ENCODE measurements at regions not wholly inside any gene's neighbourhood (a gene's known extent, or its start where the extent isn't known, plus 50 kb on each side); places are given as distances from the start of the nearest gene placed in this dataset.

GRCh38 chr11:130778026-130778425 is 138.3 kb downstream of the SNX19 start (continued):
- TF ChIP-seq AEBP2 (tag by site-specific recombination; IDR thresholded peaks at IDR 0.05; ENCODE audit: borderline replicate concordance) = no peak
- TF ChIP-seq ZNF23 (tag by site-specific recombination; IDR thresholded peaks at IDR 0.05; ENCODE audit: borderline replicate concordance) = no peak
- TF ChIP-seq OSR2 (tag by site-specific recombination; IDR thresholded peaks at IDR 0.05) = no peak
- no peak for TF ChIP-seq ZNF148 (tag by site-specific recombination; IDR thresholded peaks at IDR 0.05; ENCODE audit: borderline replicate concordance)
- no peak for TF ChIP-seq PRDM6 (tag by site-specific recombination; IDR thresholded peaks at IDR 0.05)
- no peak for TF ChIP-seq ZNF624 (tag by site-specific recombination; IDR thresholded peaks at IDR 0.05)
- no peak for TF ChIP-seq ZNF621 (tag by site-specific recombination; IDR thresholded peaks at IDR 0.05)

GRCh38 chr11:130778705-130779104 is 137.6 kb downstream of the SNX19 start:
- no peaks in the 10 kb centered on the region for H3K9me3 ChIP-seq (ENCODE audit: control insufficient read depth, insufficient read depth, low read depth, low read length)
- CTCF ChIA-PET = no interaction called here
- TF ChIP-seq ZNF350 (tag by site-specific recombination; IDR thresholded peaks at IDR 0.05) (no peak), ZNF146 (tag by site-specific recombination; IDR thresholded peaks at IDR 0.05) (no peak), ZBTB26 (tag by site-specific recombination; optimal IDR thresholded peaks at IDR 0.05) (no peak), ZNF248 (tag by site-specific recombination; IDR thresholded peaks at IDR 0.05) (no peak), REST (tag by site-specific recombination; IDR thresholded peaks at IDR 0.05) (no peak), ZNF292 (tag by site-specific recombination; IDR thresholded peaks at IDR 0.05; ENCODE audit: borderline replicate concordance, low read depth) (no peak), ZNF280D (tag by site-specific recombination; IDR thresholded peaks at IDR 0.05) (no peak), ZNF148 (tag by site-specific recombination; IDR thresholded peaks at IDR 0.05; ENCODE audit: borderline replicate concordance) (no peak), ZNF18 (tag by site-specific recombination; IDR thresholded peaks at IDR 0.05) (no peak), ZSCAN30 (tag by site-specific recombination; IDR thresholded peaks at IDR 0.05) (no peak), ZNF202 (tag by site-specific recombination; IDR thresholded peaks at IDR 0.05; ENCODE audit: borderline replicate concordance) (no peak), SP2 (tag by site-specific recombination; IDR thresholded peaks at IDR 0.05) (no peak)

More at GRCh38 chr11:130778705-130779104, 137.6 kb downstream of the SNX19 start:
- no peak overlapping the region for H3K4me3 ChIP-seq (ENCODE audit: low read depth, low read length)
- POLR2A ChIA-PET = no interaction called here
- no peak overlapping the region for H3K27ac ChIP-seq (ENCODE audit: extremely low read depth, low read depth, low read length)
- H3K36me3 ChIP-seq (ENCODE audit: control insufficient read depth in 2 of 2, insufficient read depth in 1 of 2, low read length in 2 of 2) = no peaks in the 10 kb centered on the region
- H3K4me1 ChIP-seq (ENCODE audit: control insufficient read depth, insufficient read depth, low read length) = 0 out of 2 replicates have a peak, but pooled peaks cover 2% of the 10 kb centered on the region
